Heart right ventricle (tissue), 16 donors: ENCODE measurements at regions not wholly inside any gene's neighbourhood (a gene's known extent, or its start where the extent isn't known, plus 50 kb on each side); places are given as distances from the start of the nearest gene placed in this dataset.

Experiments used
- ATAC-seq, 8 donors: fragments of 200-7000 bp; cut with Tn5 transposase; one replicate each; pipeline ENCODE4 v1.9.1; 2020; ENCODE audit warnings: mild to moderate bottlenecking in 8 of 8, moderate library complexity in 8 of 8, moderate number of reproducible peaks in 1 of 8
- DNase-seq, 2 donors: peaks; one replicate each; pipeline ENCODE4 v3.0.0-alpha.2; 2020
- H3K27ac ChIP-seq, 10 donors: fragments of 200-600 bp; sonication (generic) in 2 of 10; one replicate each; pipeline versions ENCODE4 v1.5.0 to v1.8.0; 2020 to 2022; ENCODE audit warnings: mild to moderate bottlenecking in 3 of 10
- H3K27me3 ChIP-seq, 7 donors: fragments of 200-600 bp; one replicate each; pipeline ENCODE4 v1.8.0; 2021 to 2022; ENCODE audit warnings: mild to moderate bottlenecking in 2 of 7
- H3K36me3 ChIP-seq, 9 donors: fragments of 200-600 bp; sonication (generic) in 1 of 9; one replicate each; pipeline versions ENCODE4 v1.5.0 to v1.8.0; 2020 to 2022; ENCODE audit warnings: mild to moderate bottlenecking in 2 of 9
- H3K4me1 ChIP-seq, 9 donors: fragments of 200-600 bp; sonication (generic) in 1 of 9; one replicate each; pipeline versions ENCODE4 v1.5.0 to v1.8.0; 2020 to 2022; ENCODE audit warnings: mild to moderate bottlenecking in 4 of 9
- H3K4me3 ChIP-seq, 10 donors: fragments of 200-600 bp; sonication (generic) in 2 of 10; one replicate each; pipeline versions ENCODE4 v1.5.0 to v1.8.0; 2020 to 2022; ENCODE audit warnings: mild to moderate bottlenecking in 7 of 10, moderate library complexity in 2 of 10
- H3K9me3 ChIP-seq, 11 donors: fragments of 200-600 bp in 10 of 11; sonication (generic) in 2 of 11; one replicate each; pipeline versions ENCODE4 v1.5.0 to v1.8.0; 2013 to 2022; ENCODE audit warnings: mild to moderate bottlenecking in 2 of 11, control low read depth in 1 of 11, moderate library complexity in 1 of 11
- WGBS, 2 donors: extraction: QIAGEN DNeasy Blood & Tissue Kit; methylation state at CpG; one replicate each; pipeline ENCODE4 v1.1.7; 2013; ENCODE audit warnings: inconsistent platforms in 1 of 2; 5-methylcytosine and 5-hydroxymethylcytosine counted together
- intact Hi-C, 10 donors: fragments of 100-400 bp; cut with DNase I; formaldehyde crosslinking; loops; one replicate each; pipeline versions ENCODE4 v1.11.1 to v1.14.2; 2022
- TF ChIP-seq, protein P1 (sequence below), 9 donors: fragments of 200-600 bp; sonication (generic) in 2 of 9; IDR thresholded peaks; one replicate each; pipeline versions ENCODE4 v1.5.0 to v1.8.0; 2021 to 2022; ENCODE audit warnings: antibody characterized with exemption in 9 of 9, mild to moderate bottlenecking in 5 of 9, moderate library complexity in 1 of 9
- donor health status: Arrhythmogenic right ventricular cardiomyopathy.
- donor health status: ischemic (EF 13 %, LVEDD 7.1; RV severe dilation, severe dysfunction).
- donor health status: healthy with polysubstance abuse.
- donor health status: DM: no; HTN: yes; CAD: no.
- donor health status: DM: no; HTN: no; CAD: no.
- donor health status: ischemic (EF 25% LVEDD 6.9; RV normal size, moderate dysfunction).
- donor health status: ischemic (EF 25% LVEDD 5.7; RV mildly dilated, moderate dysfunction).
- donor health status: healthy.
- donor health status: DM: yes; HTN: yes; CAD: no.
- donor health status: Ischemic cardiomyopathy.
- donor health status: ischemic (EF 35%, LVEDD 5.7; RV mildly dilated, moderate dysfunction).
- donor health status: nonischemic (EF 11% LVEDD 7.7; RV severe dilation, severe dysfunction).
- donor health status: DM: yes; HTN: yes; CAD: no.
- donor health status: PGD.
- donor health status: ischemic (EF 29% LVEDD 5.4; RV normal size, mild dysfunction).
- donor health status: nonischemic (EF 23%, LVEDD 6.1; RV moderate dilation, normal function).

DNA sequence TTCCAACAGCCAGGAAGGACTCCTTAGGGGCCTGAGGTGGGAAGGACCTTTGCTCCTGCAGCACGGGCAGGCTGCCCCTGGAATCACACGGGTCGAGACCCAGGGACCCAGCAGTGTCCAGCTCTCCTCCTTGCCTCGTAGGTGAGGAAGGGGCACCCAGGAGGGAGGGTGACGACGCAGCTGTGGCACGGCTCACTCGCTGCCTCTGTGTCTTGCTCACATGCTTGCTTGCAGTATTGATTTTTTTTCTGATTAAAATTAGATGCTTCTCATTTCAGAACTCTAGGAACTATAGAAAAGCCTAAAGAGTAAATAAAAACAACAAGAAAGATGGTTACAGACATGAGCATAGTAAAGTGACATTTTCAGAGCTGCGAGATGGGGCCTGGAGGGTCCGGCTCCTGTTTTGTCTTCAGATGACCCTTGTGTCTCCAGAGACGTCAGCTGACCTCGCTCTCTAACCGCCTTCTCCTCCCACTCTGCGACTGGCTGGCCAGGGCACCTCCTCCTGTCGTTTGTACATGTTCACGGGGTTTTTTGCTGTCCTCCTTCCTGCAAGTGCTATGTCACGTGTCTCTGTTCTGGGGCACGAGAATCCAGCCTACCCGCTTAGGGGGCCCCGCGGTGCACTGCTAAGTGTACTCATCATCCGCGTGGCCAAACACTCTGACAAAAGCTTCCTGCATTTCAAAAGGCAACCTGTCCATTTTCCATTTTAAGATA is 65.7 kb upstream of the ZNF236 start:
- 79 to 80% methylated on average over 23 of the region's 23 CpGs for WGBS, 2 donors

DNA sequence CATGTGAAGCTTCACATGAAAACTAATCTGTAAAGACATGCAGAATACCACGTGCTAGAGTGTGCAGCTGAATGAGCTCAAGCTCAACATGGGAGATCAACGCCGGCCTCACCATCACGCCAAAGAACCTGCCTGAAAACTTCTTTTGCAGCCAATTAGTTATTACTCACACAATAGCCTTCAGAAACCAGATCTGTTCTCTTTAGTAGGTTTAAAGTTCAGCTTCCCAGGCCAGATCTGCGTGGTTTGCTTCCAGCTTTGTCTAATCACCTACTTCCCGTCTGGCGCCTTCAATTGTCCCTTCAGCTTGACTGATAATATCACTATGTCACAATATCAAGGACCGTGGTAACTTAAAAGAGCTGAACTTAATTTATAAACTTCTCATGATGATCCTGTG is 68.0 kb upstream of the ZNF236 start:
- 59 to 68% methylated on average over 8 of the region's 8 CpGs for whole genome bisulfite sequencing, 2 donors
- no peak for DNase-seq
- ATAC-seq: no peak

More for the DNA sequence above, 65.7 kb upstream of the ZNF236 start:
- Histone ChIP-seq H3K9me3 (peaks cover 0 to 6% (median 0%) of the 10 kb centered on the region in 11 donors), H3K4me3 (no peak overlapping the region), H3K27ac (no peak overlapping the region), H3K27me3 (no peaks in the 10 kb centered on the region), H3K4me1 (no peaks in the 10 kb centered on the region), H3K36me3 (no peaks in the 10 kb centered on the region)
- TF ChIP-seq, protein P1, sequence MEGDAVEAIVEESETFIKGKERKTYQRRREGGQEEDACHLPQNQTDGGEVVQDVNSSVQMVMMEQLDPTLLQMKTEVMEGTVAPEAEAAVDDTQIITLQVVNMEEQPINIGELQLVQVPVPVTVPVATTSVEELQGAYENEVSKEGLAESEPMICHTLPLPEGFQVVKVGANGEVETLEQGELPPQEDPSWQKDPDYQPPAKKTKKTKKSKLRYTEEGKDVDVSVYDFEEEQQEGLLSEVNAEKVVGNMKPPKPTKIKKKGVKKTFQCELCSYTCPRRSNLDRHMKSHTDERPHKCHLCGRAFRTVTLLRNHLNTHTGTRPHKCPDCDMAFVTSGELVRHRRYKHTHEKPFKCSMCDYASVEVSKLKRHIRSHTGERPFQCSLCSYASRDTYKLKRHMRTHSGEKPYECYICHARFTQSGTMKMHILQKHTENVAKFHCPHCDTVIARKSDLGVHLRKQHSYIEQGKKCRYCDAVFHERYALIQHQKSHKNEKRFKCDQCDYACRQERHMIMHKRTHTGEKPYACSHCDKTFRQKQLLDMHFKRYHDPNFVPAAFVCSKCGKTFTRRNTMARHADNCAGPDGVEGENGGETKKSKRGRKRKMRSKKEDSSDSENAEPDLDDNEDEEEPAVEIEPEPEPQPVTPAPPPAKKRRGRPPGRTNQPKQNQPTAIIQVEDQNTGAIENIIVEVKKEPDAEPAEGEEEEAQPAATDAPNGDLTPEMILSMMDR (IDR thresholded peaks at IDR 0.05): no peak
- DNase-seq (no peak), ATAC-seq (no peak)
- intact Hi-C loops: no loop called here

DNA sequence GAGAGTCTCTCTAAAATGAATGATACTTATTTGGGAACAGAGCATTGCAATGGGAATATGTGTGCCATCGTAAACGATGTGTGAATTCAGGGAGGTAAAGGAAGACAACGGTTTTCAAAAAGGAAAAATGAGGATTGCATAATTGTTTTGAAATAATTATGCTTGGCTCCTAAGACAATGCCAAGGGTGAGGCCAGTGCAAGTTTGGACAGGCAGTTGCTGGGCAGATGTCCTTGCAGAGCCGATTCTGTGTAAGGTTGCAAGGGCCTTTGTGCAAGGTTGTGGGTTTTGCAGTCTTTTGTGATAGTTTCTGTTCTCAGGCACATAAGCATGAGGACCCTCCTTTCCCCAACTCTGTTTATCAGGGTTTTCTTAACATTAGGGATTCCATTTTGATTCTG is 70.0 kb upstream of the ZNF236 start:
- ATAC-seq (no peak), DNase-seq (no peak)
- H3K9me3 ChIP-seq: peaks cover 0 to 40% (median 23%) of the 10 kb centered on the region in 11 donors
- H3K27ac ChIP-seq: no peak overlapping the region
- intact Hi-C loops: no loop called here
- H3K4me1 ChIP-seq: no peaks in the 10 kb centered on the region
- 90 to 91% methylated on average over 4 of the region's 4 CpGs for WGBS, 2 donors
- TF ChIP-seq, protein P1 (IDR thresholded peaks at IDR 0.05): no peak
- H3K4me3 ChIP-seq: no peak overlapping the region
- no peaks in the 10 kb centered on the region for H3K27me3 ChIP-seq
- H3K36me3 ChIP-seq: no peaks in the 10 kb centered on the region

More for the DNA sequence above, 68.0 kb upstream of the ZNF236 start:
- TF ChIP-seq, protein P1 (IDR thresholded peaks at IDR 0.05): no peak
- intact Hi-C loops: no loop called here
- Histone ChIP-seq H3K27me3 (no peaks in the 10 kb centered on the region), H3K4me3 (no peak overlapping the region), H3K27ac (no peak overlapping the region), H3K36me3 (no peaks in the 10 kb centered on the region), H3K4me1 (no peaks in the 10 kb centered on the region), H3K9me3 (peaks cover 0 to 30% (median 19%) of the 10 kb centered on the region in 11 donors)

DNA sequence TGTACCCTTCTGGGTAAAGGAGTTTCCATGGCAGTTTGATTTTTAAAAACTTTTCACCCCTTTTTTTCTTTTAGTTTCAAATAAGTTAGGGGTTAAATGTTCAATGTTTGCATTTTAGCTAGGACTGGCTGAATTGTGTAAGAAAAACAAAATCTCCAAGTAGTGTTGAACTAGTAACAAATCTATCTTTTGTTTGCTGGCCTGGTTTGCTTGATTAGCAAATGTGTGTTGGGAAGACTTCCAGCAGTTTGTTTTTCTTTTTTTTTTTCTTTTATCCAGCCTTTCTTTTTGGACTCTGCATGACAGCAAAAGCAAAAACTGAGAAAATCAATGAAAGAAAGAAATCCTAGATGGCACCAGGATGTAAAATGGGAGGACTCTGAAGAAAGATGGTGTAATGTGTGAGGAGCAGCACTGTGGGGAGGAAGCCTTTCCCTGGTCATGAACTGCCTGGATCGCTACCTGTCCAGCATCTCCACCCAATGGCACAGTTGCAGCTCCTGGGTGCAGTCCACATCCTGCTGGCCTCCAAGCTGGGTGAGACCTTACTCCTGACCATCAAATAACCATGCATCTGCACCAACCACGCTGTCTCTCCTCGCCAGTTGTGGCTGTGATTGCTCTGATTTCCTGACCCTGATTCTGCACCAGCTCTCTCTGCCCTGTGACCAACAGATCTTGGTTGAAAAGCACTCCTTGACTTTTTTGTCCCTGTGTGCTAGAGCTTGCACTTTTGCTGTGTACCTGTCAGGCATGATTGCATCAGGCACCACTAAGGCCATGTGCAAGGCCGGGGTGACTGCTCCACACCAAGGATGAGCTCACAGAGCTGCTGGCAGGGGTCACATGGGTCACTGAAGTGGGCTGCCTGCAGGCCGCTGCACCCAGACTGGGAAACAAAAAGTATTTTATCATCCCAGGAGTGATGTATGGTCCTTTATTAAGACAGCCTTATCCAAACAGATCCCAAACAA is 71.2 kb upstream of the ZNF236 start:
- 81 to 87% methylated on average over 5 of the region's 5 CpGs for WGBS, 2 donors
- H3K27ac ChIP-seq: no peak overlapping the region
- intact Hi-C loops: no loop called here
- no peaks in the 10 kb centered on the region for H3K27me3 ChIP-seq
- H3K4me1 ChIP-seq: no peaks in the 10 kb centered on the region
- DNase-seq (no peak), ATAC-seq (no peak)
- TF ChIP-seq, protein P1 (IDR thresholded peaks at IDR 0.05): no peak
- H3K36me3 ChIP-seq: no peaks in the 10 kb centered on the region
- H3K4me3 ChIP-seq: no peak overlapping the region
- peaks cover 0 to 44% (median 23%) of the 10 kb centered on the region in 11 donors for H3K9me3 ChIP-seq
